Keratinocyte (primary cell): ENCODE measurements at regions not wholly inside any gene's neighbourhood (a gene's known extent, or its start where the extent isn't known, plus 50 kb on each side); places are given as distances from the start of the nearest gene placed in this dataset.

ENCODE experiments used
- DNase-seq: peaks from one replicate; pipeline ENCODE4 v3.0.0-alpha.2; 2011; ENCODE audit warnings: low read depth, missing footprints, low spot score
- FAIRE-seq: peaks from 2 replicates; lab custom pipeline; 2011; peaks lifted over from hg19 to GRCh38; lab: Jason Lieb, UNC
- H2AFZ ChIP-seq: 2 replicates; pipeline ENCODE4 v1.6.0; 2012; ENCODE audit warnings: low read length, control low read depth, inconsistent platforms; ENCODE audit not compliant: control insufficient read depth
- H3K27ac ChIP-seq: 2 replicates; pipeline ENCODE4 v1.5.1; 2011; ENCODE audit warnings: low read length; ENCODE audit not compliant: control insufficient read depth, insufficient read depth
- H3K27me3 ChIP-seq: 3 replicates; pipeline ENCODE4 v1.6.0; 2011; ENCODE audit warnings: low read length; ENCODE audit not compliant: control insufficient read depth, insufficient read depth; ENCODE audit errors: extremely low read depth
- H3K36me3 ChIP-seq, 2 experiments: 2 replicates in 1 of 2; 3 replicates in 1 of 2; pipeline ENCODE4 v1.5.1; 2011; ENCODE audit warnings: low read length in 2 of 2, mild to moderate bottlenecking in 1 of 2; ENCODE audit not compliant: control insufficient read depth in 2 of 2, insufficient read depth in 2 of 2; ENCODE audit errors: extremely low read depth in 1 of 2
- H3K4me1 ChIP-seq: 3 replicates; pipeline ENCODE4 v1.5.1; 2011; ENCODE audit warnings: low read length; ENCODE audit not compliant: control insufficient read depth, insufficient read depth; ENCODE audit errors: extremely low read depth
- H3K4me2 ChIP-seq: 3 replicates; pipeline ENCODE4 v1.6.0; 2011; ENCODE audit warnings: low read depth, low read length; ENCODE audit not compliant: control insufficient read depth, insufficient read depth; ENCODE audit errors: extremely low read depth
- H3K4me3 ChIP-seq, 3 experiments: fragments of 200-600 bp in 1 of 3; sonication (generic) in 1 of 3; 2 replicates in 2 of 3; 3 replicates in 1 of 3; pipeline ENCODE4 v1.5.1; 2011 to 2016; ENCODE audit warnings: low read length in 3 of 3, mild to moderate bottlenecking in 3 of 3, control low read depth in 2 of 3, inconsistent platforms in 1 of 3, low read depth in 1 of 3, mixed read lengths in 1 of 3, mixed run types in 1 of 3, moderate library complexity in 1 of 3; ENCODE audit not compliant: control insufficient read depth in 2 of 3, insufficient read depth in 2 of 3; ENCODE audit errors: extremely low read depth in 1 of 3
- H3K79me2 ChIP-seq: 2 replicates; pipeline ENCODE4 v1.6.0; 2012; ENCODE audit warnings: low read length; ENCODE audit not compliant: control insufficient read depth, insufficient read depth
- H3K9ac ChIP-seq: 3 replicates; pipeline ENCODE4 v1.6.0; 2011; ENCODE audit warnings: low read length; ENCODE audit not compliant: control insufficient read depth, insufficient read depth; ENCODE audit errors: extremely low read depth
- H3K9me1 ChIP-seq: 3 replicates; pipeline ENCODE4 v1.6.0; 2011; ENCODE audit warnings: low read length; ENCODE audit not compliant: control insufficient read depth, insufficient read depth; ENCODE audit errors: extremely low read depth
- H3K9me3 ChIP-seq: 2 replicates; pipeline ENCODE4 v1.5.1; 2012; ENCODE audit warnings: low read depth, low read length; ENCODE audit not compliant: control insufficient read depth
- H4K20me1 ChIP-seq: 3 replicates; pipeline ENCODE4 v1.6.0; 2011; ENCODE audit warnings: low read length; ENCODE audit not compliant: control insufficient read depth, insufficient read depth; ENCODE audit errors: extremely low read depth
- CTCF ChIP-seq, 3 experiments: IDR thresholded peaks in 1 of 3; conservative IDR thresholded peaks in 1 of 3; optimal IDR thresholded peaks in 1 of 3; 2 replicates in 2 of 3; 3 replicates in 1 of 3; pipeline versions ENCODE3 to v1.5.1; 2011; ENCODE audit warnings: low read length in 3 of 3, mild to moderate bottlenecking in 3 of 3, moderate library complexity in 2 of 3, control low read depth in 1 of 3, inconsistent platforms in 1 of 3; ENCODE audit not compliant: insufficient read depth in 2 of 3; ENCODE audit errors: extremely low read depth in 1 of 3
- EZH2 ChIP-seq: IDR thresholded peaks from one replicate; pipeline ENCODE4 v1.6.1; 2012; ENCODE audit warnings: inconsistent platforms, mild to moderate bottlenecking, low read length, moderate library complexity
- dilution Hi-C: fragments of 300-500 bp; cut with MboI; formaldehyde crosslinking; loops from one replicate; pipeline ENCODE4 v1.7.0; 2020; ENCODE audit warnings: low sequenced_read_pairs; ENCODE audit not compliant: extremely low pct_ligation_motif_present

DNA sequence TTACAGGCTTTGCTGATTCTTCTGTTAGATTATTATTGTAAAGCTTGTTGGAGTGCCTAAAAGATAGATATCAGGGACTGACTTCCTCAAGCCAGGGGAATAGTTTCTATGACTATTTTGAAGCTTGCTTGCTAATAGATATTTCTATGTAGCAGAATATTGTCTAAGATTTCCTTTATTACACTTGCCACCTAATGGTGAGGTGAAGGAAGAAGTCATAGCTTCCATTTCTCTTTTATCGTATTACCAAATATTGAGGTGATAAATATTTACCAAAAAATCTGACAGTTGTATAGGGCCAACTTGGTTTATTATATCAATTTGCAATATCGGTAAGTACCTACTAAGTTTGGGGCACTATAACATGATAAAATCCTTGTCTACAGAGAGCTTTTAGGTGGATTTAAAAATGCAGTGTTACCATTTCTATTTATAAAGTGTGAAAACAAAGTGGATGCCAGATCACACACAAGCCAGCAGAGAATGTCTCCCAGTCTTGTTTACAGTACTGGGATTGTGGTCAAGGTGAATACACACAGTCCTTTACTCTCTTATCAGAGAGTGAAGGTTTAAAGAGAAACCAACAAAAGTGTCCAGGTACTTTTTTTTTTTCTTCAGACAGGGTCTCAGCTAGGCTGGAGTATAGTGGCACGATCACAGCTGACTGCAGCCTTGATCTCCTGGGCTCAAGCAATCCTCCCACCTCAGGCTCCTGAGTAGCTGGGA lies 137.9 kb downstream of the IGF1 start:
- peaks cover 4% of the 10 kb centered on the region for H3K4me1 ChIP-seq
- TF ChIP-seq EZH2 (no peak), CTCF (optimal IDR thresholded peaks at IDR 0.05 in 1 of 3, IDR thresholded peaks at IDR 0.05 in 1 of 3, conservative IDR thresholded peaks at IDR 0.05 in 1 of 3; ENCODE audit: extremely low read depth in 1 of 3, insufficient read depth in 2 of 3, low read length in 3 of 3) (no peak)
- H3K4me3 ChIP-seq, result no peak overlapping the region
- FAIRE-seq, result no peak
- no peak overlapping the region for H3K4me2 ChIP-seq
- H3K9ac ChIP-seq, result no peak overlapping the region
- H3K27me3 ChIP-seq, result no peaks in the 10 kb centered on the region
- dilution Hi-C loops, result no loop called here
- no peaks in the 10 kb centered on the region for H3K9me3 ChIP-seq
- DNase-seq, result no peak
- H3K36me3 ChIP-seq, result no peaks in the 10 kb centered on the region
- H2AFZ ChIP-seq, result no peak overlapping the region
- no peaks in the 10 kb centered on the region for H3K9me1 ChIP-seq
- no peak overlapping the region for H3K27ac ChIP-seq
- no peaks in the 10 kb centered on the region for H4K20me1 ChIP-seq
- no peaks in the 10 kb centered on the region for H3K79me2 ChIP-seq

- Histone ChIP-seq H4K20me1 (no peaks in the 10 kb centered on the region), H3K4me3 (no peak overlapping the region), H3K36me3 (no peaks in the 10 kb centered on the region), H3K27ac (no peak overlapping the region), H3K9me1 (no peaks in the 10 kb centered on the region), H3K4me2 (no peak overlapping the region), H3K27me3 (no peaks in the 10 kb centered on the region), H3K4me1 (no peaks in the 10 kb centered on the region), H2AFZ (no peak overlapping the region), H3K9me3 (no peaks in the 10 kb centered on the region), H3K79me2 (no peaks in the 10 kb centered on the region), H3K9ac (no peak overlapping the region)
- FAIRE-seq, result no peak
- no peak for TF ChIP-seq CTCF (optimal IDR thresholded peaks at IDR 0.05 in 1 of 3, IDR thresholded peaks at IDR 0.05 in 1 of 3, conservative IDR thresholded peaks at IDR 0.05 in 1 of 3; ENCODE audit: extremely low read depth in 1 of 3, insufficient read depth in 2 of 3, low read length in 3 of 3)
- TF ChIP-seq EZH2, result no peak
- no peak for DNase-seq
- dilution Hi-C loops, result no loop called here
Observed at GRCh38 chr12:102334765-102335164, 137.1 kb upstream of the PMCH start.
